ENCODE measurements at regions not wholly inside any gene's neighbourhood (a gene's known extent, or its start where the extent isn't known, plus 50 kb on each side); places are given as distances from the start of the nearest gene placed in this dataset.

DNA sequence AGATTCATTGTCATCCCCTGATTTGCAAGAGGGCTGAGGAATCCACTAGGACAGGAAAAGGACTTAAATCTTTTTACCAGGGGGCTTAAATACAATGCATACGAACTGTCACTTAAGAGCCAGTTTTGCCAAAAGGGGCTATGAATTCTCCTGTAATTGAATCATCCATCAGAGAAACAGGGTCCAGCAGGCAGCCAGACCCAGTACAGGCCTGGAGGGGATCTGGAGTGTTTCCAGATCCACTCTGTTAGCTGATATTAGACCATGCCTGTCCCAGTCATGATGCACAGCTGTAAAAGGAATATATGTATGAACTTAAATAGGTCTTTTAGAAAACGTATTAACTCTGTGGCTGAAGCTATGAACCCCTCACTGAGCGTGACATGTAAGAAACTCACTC lies 53.8 kb upstream of the PRSS23 start (continued):
- TF ChIP-seq, protein P1, sequence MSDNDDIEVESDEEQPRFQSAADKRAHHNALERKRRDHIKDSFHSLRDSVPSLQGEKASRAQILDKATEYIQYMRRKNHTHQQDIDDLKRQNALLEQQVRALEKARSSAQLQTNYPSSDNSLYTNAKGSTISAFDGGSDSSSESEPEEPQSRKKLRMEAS (IDR thresholded peaks at IDR 0.05): no peak
- TF ChIP-seq EGR1 (IDR thresholded peaks at IDR 0.05; ENCODE audit: low read depth in 2 of 2) (no peak), GABPA (IDR thresholded peaks at IDR 0.05 in 1 of 2, conservative IDR thresholded peaks at IDR 0.05 in 1 of 2) (no peak)

DNA sequence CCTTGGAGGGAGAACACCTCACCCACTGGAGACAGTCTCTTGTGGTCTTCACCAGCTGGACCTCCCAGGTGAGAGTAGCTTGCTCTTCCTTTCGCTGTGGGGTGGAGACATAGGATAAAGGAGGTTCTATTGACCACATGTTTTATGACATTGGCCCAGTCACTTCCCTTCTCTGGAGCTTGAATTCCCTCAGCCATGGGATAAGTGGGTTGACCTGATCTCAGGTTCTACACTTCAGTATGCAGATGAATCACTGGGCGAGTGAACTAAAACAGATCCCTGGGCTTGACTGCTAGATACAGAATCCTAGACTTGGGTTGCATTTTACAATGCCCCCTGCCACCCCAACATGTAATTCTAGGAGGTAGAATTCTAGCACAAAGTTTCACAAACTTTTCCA lies 54.8 kb upstream of the PRSS23 start:
- H3K27ac ChIP-seq (ENCODE audit: low read depth in 1 of 2, low read length in 2 of 2): no peak overlapping the region
- DNase-seq (ENCODE audit: low spot score): no peak
- TF ChIP-seq JUND (IDR thresholded peaks at IDR 0.05) (no peak), RAD21 (IDR thresholded peaks at IDR 0.05) (no peak), YY1 (IDR thresholded peaks at IDR 0.05) (no peak), TAF1 (conservative IDR thresholded peaks at IDR 0.05) (no peak)
- TF ChIP-seq, protein P2, sequence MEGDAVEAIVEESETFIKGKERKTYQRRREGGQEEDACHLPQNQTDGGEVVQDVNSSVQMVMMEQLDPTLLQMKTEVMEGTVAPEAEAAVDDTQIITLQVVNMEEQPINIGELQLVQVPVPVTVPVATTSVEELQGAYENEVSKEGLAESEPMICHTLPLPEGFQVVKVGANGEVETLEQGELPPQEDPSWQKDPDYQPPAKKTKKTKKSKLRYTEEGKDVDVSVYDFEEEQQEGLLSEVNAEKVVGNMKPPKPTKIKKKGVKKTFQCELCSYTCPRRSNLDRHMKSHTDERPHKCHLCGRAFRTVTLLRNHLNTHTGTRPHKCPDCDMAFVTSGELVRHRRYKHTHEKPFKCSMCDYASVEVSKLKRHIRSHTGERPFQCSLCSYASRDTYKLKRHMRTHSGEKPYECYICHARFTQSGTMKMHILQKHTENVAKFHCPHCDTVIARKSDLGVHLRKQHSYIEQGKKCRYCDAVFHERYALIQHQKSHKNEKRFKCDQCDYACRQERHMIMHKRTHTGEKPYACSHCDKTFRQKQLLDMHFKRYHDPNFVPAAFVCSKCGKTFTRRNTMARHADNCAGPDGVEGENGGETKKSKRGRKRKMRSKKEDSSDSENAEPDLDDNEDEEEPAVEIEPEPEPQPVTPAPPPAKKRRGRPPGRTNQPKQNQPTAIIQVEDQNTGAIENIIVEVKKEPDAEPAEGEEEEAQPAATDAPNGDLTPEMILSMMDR (IDR thresholded peaks at IDR 0.05; ENCODE audit: low read depth, low read length, missing input control): no peak

DNA sequence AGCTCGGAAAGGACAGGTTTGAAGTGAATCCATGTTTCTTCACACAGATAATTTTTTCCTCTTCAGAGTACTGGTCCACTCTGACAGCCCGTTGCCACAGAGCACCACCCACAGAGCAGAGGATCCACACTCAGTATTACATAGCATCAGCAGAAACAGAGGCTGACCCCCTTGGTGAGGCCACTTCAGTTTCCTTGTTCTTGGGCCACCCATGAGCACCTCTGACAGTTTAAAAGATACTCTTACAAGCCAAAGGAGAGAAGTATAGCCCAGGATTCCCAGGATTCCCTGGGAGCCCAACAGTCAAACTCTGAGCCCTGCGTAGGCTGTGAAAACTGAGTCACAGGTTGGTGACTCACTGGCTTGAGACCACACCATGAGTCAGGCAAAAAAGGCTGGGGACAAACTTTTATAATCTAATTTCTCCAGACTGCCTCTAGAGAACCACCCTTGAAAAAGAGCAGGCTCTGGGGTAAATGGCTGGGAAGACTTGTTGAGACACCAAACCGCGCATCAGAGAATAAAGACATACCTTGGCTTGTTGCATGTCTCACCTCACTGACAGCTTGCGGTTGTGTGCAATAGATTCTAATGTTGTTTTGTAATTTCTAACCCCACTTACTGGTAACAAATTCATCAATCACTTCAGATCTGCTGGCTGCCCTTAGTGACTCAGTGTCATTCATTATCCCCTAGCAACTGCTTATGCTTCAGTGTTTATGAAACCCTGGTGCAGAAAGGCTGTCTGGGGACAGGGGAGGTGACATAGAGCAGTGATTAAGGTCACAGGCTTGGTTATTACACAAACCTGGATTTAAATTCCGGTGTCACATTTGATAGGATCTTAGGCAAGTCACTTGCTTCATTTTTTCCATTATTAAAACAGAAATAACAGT lies 56.9 kb upstream of the PRSS23 start:
- no peak for TF ChIP-seq EGR1 (IDR thresholded peaks at IDR 0.05; ENCODE audit: low read depth in 2 of 2)
- TF ChIP-seq, protein P3, sequence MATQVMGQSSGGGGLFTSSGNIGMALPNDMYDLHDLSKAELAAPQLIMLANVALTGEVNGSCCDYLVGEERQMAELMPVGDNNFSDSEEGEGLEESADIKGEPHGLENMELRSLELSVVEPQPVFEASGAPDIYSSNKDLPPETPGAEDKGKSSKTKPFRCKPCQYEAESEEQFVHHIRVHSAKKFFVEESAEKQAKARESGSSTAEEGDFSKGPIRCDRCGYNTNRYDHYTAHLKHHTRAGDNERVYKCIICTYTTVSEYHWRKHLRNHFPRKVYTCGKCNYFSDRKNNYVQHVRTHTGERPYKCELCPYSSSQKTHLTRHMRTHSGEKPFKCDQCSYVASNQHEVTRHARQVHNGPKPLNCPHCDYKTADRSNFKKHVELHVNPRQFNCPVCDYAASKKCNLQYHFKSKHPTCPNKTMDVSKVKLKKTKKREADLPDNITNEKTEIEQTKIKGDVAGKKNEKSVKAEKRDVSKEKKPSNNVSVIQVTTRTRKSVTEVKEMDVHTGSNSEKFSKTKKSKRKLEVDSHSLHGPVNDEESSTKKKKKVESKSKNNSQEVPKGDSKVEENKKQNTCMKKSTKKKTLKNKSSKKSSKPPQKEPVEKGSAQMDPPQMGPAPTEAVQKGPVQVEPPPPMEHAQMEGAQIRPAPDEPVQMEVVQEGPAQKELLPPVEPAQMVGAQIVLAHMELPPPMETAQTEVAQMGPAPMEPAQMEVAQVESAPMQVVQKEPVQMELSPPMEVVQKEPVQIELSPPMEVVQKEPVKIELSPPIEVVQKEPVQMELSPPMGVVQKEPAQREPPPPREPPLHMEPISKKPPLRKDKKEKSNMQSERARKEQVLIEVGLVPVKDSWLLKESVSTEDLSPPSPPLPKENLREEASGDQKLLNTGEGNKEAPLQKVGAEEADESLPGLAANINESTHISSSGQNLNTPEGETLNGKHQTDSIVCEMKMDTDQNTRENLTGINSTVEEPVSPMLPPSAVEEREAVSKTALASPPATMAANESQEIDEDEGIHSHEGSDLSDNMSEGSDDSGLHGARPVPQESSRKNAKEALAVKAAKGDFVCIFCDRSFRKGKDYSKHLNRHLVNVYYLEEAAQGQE (IDR thresholded peaks at IDR 0.05): no peak
- TF ChIP-seq SP1 (IDR thresholded peaks at IDR 0.05): no peak
- TF ChIP-seq, protein P1 (IDR thresholded peaks at IDR 0.05): no peak
- TF ChIP-seq, protein P4, sequence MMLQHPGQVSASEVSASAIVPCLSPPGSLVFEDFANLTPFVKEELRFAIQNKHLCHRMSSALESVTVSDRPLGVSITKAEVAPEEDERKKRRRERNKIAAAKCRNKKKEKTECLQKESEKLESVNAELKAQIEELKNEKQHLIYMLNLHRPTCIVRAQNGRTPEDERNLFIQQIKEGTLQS (IDR thresholded peaks at IDR 0.05): no peak
- TF ChIP-seq NR2F2 (IDR thresholded peaks at IDR 0.05): no peak
- no peak for TF ChIP-seq FOXA1 (IDR thresholded peaks at IDR 0.05)
- TF ChIP-seq, protein P5, sequence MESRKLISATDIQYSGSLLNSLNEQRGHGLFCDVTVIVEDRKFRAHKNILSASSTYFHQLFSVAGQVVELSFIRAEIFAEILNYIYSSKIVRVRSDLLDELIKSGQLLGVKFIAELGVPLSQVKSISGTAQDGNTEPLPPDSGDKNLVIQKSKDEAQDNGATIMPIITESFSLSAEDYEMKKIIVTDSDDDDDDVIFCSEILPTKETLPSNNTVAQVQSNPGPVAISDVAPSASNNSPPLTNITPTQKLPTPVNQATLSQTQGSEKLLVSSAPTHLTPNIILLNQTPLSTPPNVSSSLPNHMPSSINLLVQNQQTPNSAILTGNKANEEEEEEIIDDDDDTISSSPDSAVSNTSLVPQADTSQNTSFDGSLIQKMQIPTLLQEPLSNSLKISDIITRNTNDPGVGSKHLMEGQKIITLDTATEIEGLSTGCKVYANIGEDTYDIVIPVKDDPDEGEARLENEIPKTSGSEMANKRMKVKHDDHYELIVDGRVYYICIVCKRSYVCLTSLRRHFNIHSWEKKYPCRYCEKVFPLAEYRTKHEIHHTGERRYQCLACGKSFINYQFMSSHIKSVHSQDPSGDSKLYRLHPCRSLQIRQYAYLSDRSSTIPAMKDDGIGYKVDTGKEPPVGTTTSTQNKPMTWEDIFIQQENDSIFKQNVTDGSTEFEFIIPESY (IDR thresholded peaks at IDR 0.05): no peak
- no peak for TF ChIP-seq FOXA2 (IDR thresholded peaks at IDR 0.05)
- TF ChIP-seq JUND (IDR thresholded peaks at IDR 0.05): no peak
- no peak overlapping the region for H3K4me3 ChIP-seq (ENCODE audit: low read depth in 1 of 3, low read length in 3 of 3)
- no peak for DNase-seq (ENCODE audit: low spot score)
- peaks cover 0 to 1% (median 0%) of the 10 kb centered on the region in 4 donors for H3K4me1 ChIP-seq (ENCODE audit: control insufficient read depth in 4 of 4, insufficient read depth in 4 of 4, low read length in 3 of 4)
- H3K27ac ChIP-seq (ENCODE audit: low read depth in 1 of 2, low read length in 2 of 2): no peak overlapping the region
- 83% methylated on average over 7 of the region's 7 CpGs for WGBS
- no peaks in the 10 kb centered on the region for H3K36me3 ChIP-seq (ENCODE audit: control insufficient read depth in 4 of 4, insufficient read depth in 3 of 4, low read depth in 1 of 4, low read length in 3 of 4)
- no peaks in the 10 kb centered on the region for H3K27me3 ChIP-seq (ENCODE audit: control insufficient read depth in 4 of 4, insufficient read depth in 4 of 4, low read length in 3 of 4)
- H3K9ac ChIP-seq (ENCODE audit: low read depth in 1 of 2, low read length in 2 of 2): no peak overlapping the region
- no peaks in the 10 kb centered on the region for H3K9me3 ChIP-seq (ENCODE audit: control insufficient read depth in 4 of 4, low read length in 3 of 4)

More for the DNA sequence above, 54.8 kb upstream of the PRSS23 start:
- Histone ChIP-seq H3K36me3 (ENCODE audit: control insufficient read depth in 4 of 4, insufficient read depth in 3 of 4, low read depth in 1 of 4, low read length in 3 of 4) (no peaks in the 10 kb centered on the region), H3K4me1 (ENCODE audit: control insufficient read depth in 4 of 4, insufficient read depth in 4 of 4, low read length in 3 of 4) (no peaks in the 10 kb centered on the region), H3K9ac (ENCODE audit: low read depth in 1 of 2, low read length in 2 of 2) (no peak overlapping the region), H3K9me3 (ENCODE audit: control insufficient read depth in 4 of 4, low read length in 3 of 4) (no peaks in the 10 kb centered on the region), H3K27me3 (ENCODE audit: control insufficient read depth in 4 of 4, insufficient read depth in 4 of 4, low read length in 3 of 4) (no peaks in the 10 kb centered on the region), H3K4me3 (ENCODE audit: low read depth in 1 of 3, low read length in 3 of 3) (no peak overlapping the region)
- WGBS: 95% methylated on average over 2 of the region's 2 CpGs

Measured in liver (tissue), 8 donors.